CD4-positive, alpha-beta T cell treated with Interferon alpha-2 for 1 hour (primary cell): ENCODE measurements at regions not wholly inside any gene's neighbourhood (a gene's known extent, or its start where the extent isn't known, plus 50 kb on each side); places are given as distances from the start of the nearest gene placed in this dataset.
"Not testable (repeated sequence)": the region's sequence is repeated elsewhere in the genome, so short reads cannot be mapped to it uniquely, and the experiment has no call there.

ENCODE experiments used
- DNase-seq, 2 donors: peaks; one replicate each; pipeline ENCODE4 v3.0.0-alpha.2; 2020 to 2022

- DNase-seq = no peak
These were observed 444.7 kb upstream of the RPS6KA3 start for GRCh38 chrX:20711366-20711765.

GRCh38 chrX:20693078-20693477 is 426.4 kb upstream of the RPS6KA3 start:
- DNase-seq = no peak

- DNase-seq = no peak
These were observed 419.5 kb upstream of the RPS6KA3 start for GRCh38 chrX:20686256-20686655.

- DNase-seq = no peak
These were observed 418.9 kb upstream of the RPS6KA3 start for GRCh38 chrX:20685652-20686051.

- no peak for DNase-seq
These were observed 415.0 kb upstream of the RPS6KA3 start for GRCh38 chrX:20681683-20682082.

GRCh38 chrX:20680998-20681397 is 414.3 kb upstream of the RPS6KA3 start:
- DNase-seq = no peak

- no peak for DNase-seq
These were observed 405.8 kb upstream of the RPS6KA3 start for GRCh38 chrX:20672476-20672875.

- not testable (repeated sequence) for DNase-seq
These were observed 405.0 kb upstream of the RPS6KA3 start for GRCh38 chrX:20671746-20672145.

- no peak for DNase-seq
These were observed 403.9 kb upstream of the RPS6KA3 start for GRCh38 chrX:20670611-20671010.

GRCh38 chrX:20668550-20668949 is 401.8 kb upstream of the RPS6KA3 start:
- DNase-seq = no peak

GRCh38 chrX:20666331-20666730 is 399.6 kb upstream of the RPS6KA3 start:
- no peak for DNase-seq

- DNase-seq = no peak
These were observed 398.8 kb upstream of the RPS6KA3 start for GRCh38 chrX:20665481-20665880.

- no peak for DNase-seq
These were observed 398.1 kb upstream of the RPS6KA3 start for GRCh38 chrX:20664774-20665173.

GRCh38 chrX:20664131-20664530 is 397.4 kb upstream of the RPS6KA3 start:
- no peak for DNase-seq

- no peak for DNase-seq
These were observed 396.6 kb upstream of the RPS6KA3 start for GRCh38 chrX:20663336-20663735.

- DNase-seq = no peak
These were observed 390.0 kb upstream of the RPS6KA3 start for GRCh38 chrX:20656721-20657120.

GRCh38 chrX:20654596-20655106 is 387.9 kb upstream of the RPS6KA3 start:
- DNase-seq = no peak

GRCh38 chrX:20653070-20653469 is 386.4 kb upstream of the RPS6KA3 start:
- DNase-seq = no peak

- DNase-seq = no peak
These were observed 375.2 kb upstream of the RPS6KA3 start for GRCh38 chrX:20641954-20642353.

GRCh38 chrX:20639115-20639514 is 372.4 kb upstream of the RPS6KA3 start:
- DNase-seq = no peak

GRCh38 chrX:20637351-20637750 is 370.6 kb upstream of the RPS6KA3 start:
- DNase-seq = no peak

- DNase-seq = no peak
These were observed 366.7 kb upstream of the RPS6KA3 start for GRCh38 chrX:20633451-20633850.

- DNase-seq = no peak
These were observed 356.7 kb upstream of the RPS6KA3 start for GRCh38 chrX:20623448-20623847.

- no peak for DNase-seq
These were observed 353.6 kb upstream of the RPS6KA3 start for GRCh38 chrX:20620306-20620705.

GRCh38 chrX:20609916-20610415 is 343.3 kb upstream of the RPS6KA3 start:
- no peak for DNase-seq

- DNase-seq = no peak
These were observed 340.1 kb upstream of the RPS6KA3 start for GRCh38 chrX:20606831-20607230.
